ENCODE measurements at regions not wholly inside any gene's neighbourhood (a gene's known extent, or its start where the extent isn't known, plus 50 kb on each side); places are given as distances from the start of the nearest gene placed in this dataset.

DNA sequence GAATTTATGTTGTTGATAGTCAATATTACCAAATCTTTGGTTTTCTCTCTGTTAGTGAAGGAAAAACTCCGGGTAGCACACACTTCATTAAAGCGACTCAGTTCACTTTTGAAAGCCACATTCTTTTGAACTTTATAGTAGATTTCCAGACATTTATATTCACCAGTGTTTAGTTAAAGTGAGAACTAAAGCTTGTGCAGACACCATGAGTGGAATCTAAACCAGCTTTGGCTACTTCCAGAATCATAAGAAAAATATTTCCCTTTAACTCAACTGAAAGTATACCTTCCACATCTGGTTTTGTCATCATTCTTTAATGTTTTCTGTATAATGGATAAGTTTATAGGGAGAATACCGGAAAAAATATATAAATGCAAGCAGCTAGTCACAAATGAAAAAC is 92.1 kb upstream of the COL21A1 start:
- POLR2A ChIA-PET: no interaction called here
- intact Hi-C loops (cut with micrococcal nuclease): no loop called here
- TF ChIP-seq, protein P1, sequence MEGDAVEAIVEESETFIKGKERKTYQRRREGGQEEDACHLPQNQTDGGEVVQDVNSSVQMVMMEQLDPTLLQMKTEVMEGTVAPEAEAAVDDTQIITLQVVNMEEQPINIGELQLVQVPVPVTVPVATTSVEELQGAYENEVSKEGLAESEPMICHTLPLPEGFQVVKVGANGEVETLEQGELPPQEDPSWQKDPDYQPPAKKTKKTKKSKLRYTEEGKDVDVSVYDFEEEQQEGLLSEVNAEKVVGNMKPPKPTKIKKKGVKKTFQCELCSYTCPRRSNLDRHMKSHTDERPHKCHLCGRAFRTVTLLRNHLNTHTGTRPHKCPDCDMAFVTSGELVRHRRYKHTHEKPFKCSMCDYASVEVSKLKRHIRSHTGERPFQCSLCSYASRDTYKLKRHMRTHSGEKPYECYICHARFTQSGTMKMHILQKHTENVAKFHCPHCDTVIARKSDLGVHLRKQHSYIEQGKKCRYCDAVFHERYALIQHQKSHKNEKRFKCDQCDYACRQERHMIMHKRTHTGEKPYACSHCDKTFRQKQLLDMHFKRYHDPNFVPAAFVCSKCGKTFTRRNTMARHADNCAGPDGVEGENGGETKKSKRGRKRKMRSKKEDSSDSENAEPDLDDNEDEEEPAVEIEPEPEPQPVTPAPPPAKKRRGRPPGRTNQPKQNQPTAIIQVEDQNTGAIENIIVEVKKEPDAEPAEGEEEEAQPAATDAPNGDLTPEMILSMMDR (IDR thresholded peaks at IDR 0.05): no peak

DNA sequence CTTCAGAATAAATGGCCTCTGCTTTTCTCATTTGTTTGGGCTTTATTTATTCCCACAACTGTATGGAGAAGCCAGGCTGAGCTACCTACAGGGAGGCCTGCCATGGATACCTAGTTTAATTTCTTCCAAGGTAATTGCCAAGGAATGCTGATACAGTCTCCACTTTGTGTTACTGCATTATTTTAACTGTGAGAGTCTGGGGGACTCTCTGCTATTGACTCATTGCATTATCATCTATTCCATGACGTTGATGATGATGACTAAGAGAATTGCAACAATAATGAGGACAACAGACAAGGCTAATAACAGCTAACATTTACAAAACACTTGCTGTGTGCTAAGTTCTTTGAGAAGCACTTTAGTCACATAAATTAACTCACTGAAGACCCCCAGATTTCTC is 88.3 kb upstream of the COL21A1 start:
- TF ChIP-seq, protein P1 (IDR thresholded peaks at IDR 0.05): no peak
- POLR2A ChIA-PET: no interaction called here
- DNase-seq: no peak
- no peak for ATAC-seq
- intact Hi-C loops (cut with micrococcal nuclease): no loop called here
- Mint-ChIP-seq H3K36me3 (ENCODE audit: low read depth) (no peaks in the 10 kb centered on the region), H3K9me3 (no peaks in the 10 kb centered on the region), H3K27me3 (peaks cover 4% of the 10 kb centered on the region), H3K27ac (no peak overlapping the region), H3K4me1 (ENCODE audit: low read depth) (no peaks in the 10 kb centered on the region), H3K4me3 (no peak overlapping the region)
- CTCF ChIA-PET: no interaction called here

More for the DNA sequence above, 92.1 kb upstream of the COL21A1 start:
- ATAC-seq: no peak
- H3K27me3 Mint-ChIP-seq: peaks cover 2% of the 10 kb centered on the region
- H3K27ac Mint-ChIP-seq: no peak overlapping the region
- no peak overlapping the region for H3K4me3 Mint-ChIP-seq
- H3K9me3 Mint-ChIP-seq: no peaks in the 10 kb centered on the region
- no peaks in the 10 kb centered on the region for H3K36me3 Mint-ChIP-seq (ENCODE audit: low read depth)
- no peaks in the 10 kb centered on the region for H3K4me1 Mint-ChIP-seq (ENCODE audit: low read depth)
- no peak for DNase-seq
- CTCF ChIA-PET: no interaction called here

DNA sequence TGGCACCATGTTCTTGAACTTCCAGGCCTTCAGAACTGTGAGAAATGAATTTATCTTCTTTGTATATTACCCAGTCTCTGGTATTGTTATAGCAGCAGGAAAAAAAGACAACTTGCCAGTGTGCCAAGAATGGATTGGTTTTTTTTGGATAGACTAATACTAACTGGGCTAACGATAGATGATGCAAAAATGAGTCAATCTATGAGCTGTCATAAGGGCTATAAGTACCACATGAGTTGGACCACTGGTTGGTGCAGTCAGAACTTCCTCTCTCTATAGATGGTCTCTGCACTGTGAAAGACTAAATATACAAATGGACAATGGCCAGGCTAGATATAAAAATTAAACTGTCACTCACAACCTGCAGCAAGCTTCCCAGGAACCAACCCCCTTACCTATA is 87.6 kb upstream of the COL21A1 start:
- Mint-ChIP-seq H3K4me3 (no peak overlapping the region), H3K4me1 (ENCODE audit: low read depth) (no peaks in the 10 kb centered on the region), H3K27ac (no peak overlapping the region), H3K36me3 (ENCODE audit: low read depth) (no peaks in the 10 kb centered on the region), H3K27me3 (peaks cover 2% of the 10 kb centered on the region), H3K9me3 (no peaks in the 10 kb centered on the region)
- ChIA-PET POLR2A (no interaction called here), CTCF (no interaction called here)
- TF ChIP-seq, protein P1 (IDR thresholded peaks at IDR 0.05): no peak
- no peak for ATAC-seq
- intact Hi-C loops (cut with micrococcal nuclease): no loop called here
- no peak for DNase-seq

DNA sequence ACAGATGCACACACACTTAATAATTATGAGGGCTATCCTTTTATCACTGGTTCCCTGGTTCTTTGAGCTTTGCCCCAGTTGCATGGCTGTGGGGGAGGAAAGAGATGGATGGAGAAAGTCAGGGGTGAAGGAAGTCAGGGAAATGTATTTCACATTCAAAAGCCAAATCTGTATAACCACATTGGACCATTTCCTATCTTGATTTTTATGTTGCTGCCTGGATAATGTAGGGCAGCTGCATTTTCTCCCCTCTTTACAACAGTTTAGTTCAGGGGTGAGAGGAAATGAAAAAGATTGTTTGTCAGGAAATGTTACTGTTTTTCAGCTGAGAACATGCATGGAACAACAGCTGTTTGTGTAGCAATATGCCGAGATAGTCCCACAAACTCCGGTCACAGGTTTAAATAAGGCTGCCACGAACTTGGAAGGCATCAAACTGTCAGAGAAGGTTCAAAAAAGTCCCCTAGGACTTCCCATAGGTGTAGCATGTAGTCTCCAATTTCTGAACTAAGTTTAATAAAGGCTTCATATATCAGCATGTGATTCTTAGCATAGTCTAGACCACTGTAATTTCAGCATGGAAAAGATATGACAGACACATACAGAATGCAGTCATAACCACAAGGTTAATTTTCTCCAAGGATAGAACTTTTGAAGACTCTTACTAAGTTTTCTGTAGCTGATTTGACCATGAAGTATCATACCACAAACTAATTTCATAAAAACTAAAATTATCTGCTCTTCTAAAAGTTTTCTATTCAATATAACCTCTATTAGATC is 82.1 kb upstream of the COL21A1 start:
- intact Hi-C loops (cut with micrococcal nuclease): no loop called here
- CTCF ChIA-PET: no interaction called here

DNA sequence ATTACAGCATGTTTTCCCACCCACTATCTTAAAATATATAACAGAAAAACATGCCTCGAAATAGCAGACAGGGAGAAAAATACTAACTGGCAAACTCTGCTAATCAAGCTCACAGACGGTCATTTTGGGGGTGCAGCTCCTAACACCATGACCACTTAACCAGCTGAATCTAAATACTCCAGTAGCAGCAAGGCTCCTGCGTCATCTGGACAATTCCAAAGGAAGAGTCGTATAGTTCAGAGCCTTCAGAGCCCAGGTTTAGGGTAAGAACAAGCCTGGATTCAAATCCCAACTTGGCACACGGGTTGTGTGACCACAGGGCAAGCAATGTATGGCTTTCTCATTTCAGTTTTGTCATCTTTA is 81.3 kb upstream of the COL21A1 start:
- Mint-ChIP-seq H3K36me3 (ENCODE audit: low read depth) (no peaks in the 10 kb centered on the region), H3K4me1 (ENCODE audit: low read depth) (no peaks in the 10 kb centered on the region), H3K4me3 (no peak overlapping the region), H3K9me3 (peaks cover 1% of the 10 kb centered on the region), H3K27ac (no peak overlapping the region), H3K27me3 (peaks cover 3% of the 10 kb centered on the region)
- intact Hi-C loops (cut with micrococcal nuclease): no loop called here
- POLR2A ChIA-PET: interaction anchor here (0.6 kb wide), 1 partner anchor 577 kb away, joined by 3 read pairs; no protein-coding TSS in a partner anchor
- CTCF ChIA-PET: no interaction called here
- TF ChIP-seq, protein P1 (IDR thresholded peaks at IDR 0.05): no peak
- ATAC-seq (no peak), DNase-seq (no peak)

More for the DNA sequence above, 82.1 kb upstream of the COL21A1 start:
- TF ChIP-seq, protein P1 (IDR thresholded peaks at IDR 0.05): no peak
- H3K36me3 Mint-ChIP-seq (ENCODE audit: low read depth): no peaks in the 10 kb centered on the region
- H3K9me3 Mint-ChIP-seq: peaks cover 1% of the 10 kb centered on the region
- no peak overlapping the region for H3K27ac Mint-ChIP-seq
- H3K27me3 Mint-ChIP-seq: peaks cover 4% of the 10 kb centered on the region
- DNase-seq (no peak), ATAC-seq (no peak)
- POLR2A ChIA-PET: no interaction called here
- no peaks in the 10 kb centered on the region for H3K4me1 Mint-ChIP-seq (ENCODE audit: low read depth)
- no peak overlapping the region for H3K4me3 Mint-ChIP-seq

Measured in activated CD8-positive, alpha-beta T cell treated with anti-CD3 and anti-CD28 coated beads for 36 hours (primary cell).